Tibial artery (tissue), 4 donors: ENCODE measurements at regions not wholly inside any gene's neighbourhood (a gene's known extent, or its start where the extent isn't known, plus 50 kb on each side); places are given as distances from the start of the nearest gene placed in this dataset.

Experiments used
- DNase-seq, 2 donors: peaks; one replicate each; pipeline ENCODE4 v3.0.0-alpha.2; 2019
- H3K27ac ChIP-seq, 2 donors: fragments of 200-600 bp; sonication (generic) in 1 of 2; 1 replicate in 1 of 2; 2 replicates in 1 of 2; pipeline ENCODE4 v1.5.1; 2018 to 2019; ENCODE audit warnings: mild to moderate bottlenecking in 1 of 2
- H3K27me3 ChIP-seq, 2 donors: fragments of 200-600 bp; sonication (generic) in 1 of 2; one replicate each; pipeline versions ENCODE4 v1.5.1 to v1.6.0; 2016 to 2019
- H3K36me3 ChIP-seq, 3 donors: fragments of 200-600 bp; sonication (generic) in 2 of 3; one replicate each; pipeline ENCODE4 v1.5.1; 2016 to 2019; ENCODE audit warnings: mild to moderate bottlenecking in 2 of 3
- H3K4me1 ChIP-seq, 4 donors: fragments of 200-600 bp; sonication (generic) in 2 of 4; 1 replicate in 3 of 4; 2 replicates in 1 of 4; pipeline ENCODE4 v1.5.1; 2016 to 2019
- H3K4me3 ChIP-seq, 2 donors: fragments of 200-600 bp; sonication (generic) in 1 of 2; 1 replicate in 1 of 2; 2 replicates in 1 of 2; pipeline ENCODE4 v1.5.1; 2018 to 2019; ENCODE audit warnings: mild to moderate bottlenecking in 2 of 2
- H3K9me3 ChIP-seq, 3 donors: fragments of 200-600 bp; sonication (generic) in 1 of 3; one replicate each; pipeline ENCODE4 v1.5.1; 2016 to 2019
- CTCF ChIP-seq, 2 experiments: fragments of 200-600 bp in 1 of 2; fragments of 450-650 bp in 1 of 2; IDR thresholded peaks; one replicate each; pipeline ENCODE4 v1.5.1; 2017 to 2019; ENCODE audit warnings: antibody characterized with exemption in 2 of 2, mild to moderate bottlenecking in 1 of 2, moderate library complexity in 1 of 2
- intact Hi-C: fragments of 100-400 bp; cut with DNase I; formaldehyde crosslinking; loops from one replicate; pipeline ENCODE4 v1.15.0; 2023; ENCODE audit warnings: low total_unique reads

GRCh38 chr2:190765386-190766173 lies 115.0 kb upstream of the GLS start:
- Histone ChIP-seq H3K27me3 (no peaks in the 10 kb centered on the region), H3K36me3 (no peaks in the 10 kb centered on the region), H3K27ac (no peak overlapping the region), H3K4me3 (no peak overlapping the region), H3K9me3 (no peaks in the 10 kb centered on the region), H3K4me1 (no peaks in the 10 kb centered on the region)
- no peak for TF ChIP-seq CTCF (IDR thresholded peaks at IDR 0.05)
- intact Hi-C loops: no loop called here
- DNase-seq: no peak

- H3K9me3 ChIP-seq: no peaks in the 10 kb centered on the region
- H3K27ac ChIP-seq: no peak overlapping the region
- H3K36me3 ChIP-seq: no peaks in the 10 kb centered on the region
- no peak for TF ChIP-seq CTCF (IDR thresholded peaks at IDR 0.05)
- DNase-seq: no peak
- no peaks in the 10 kb centered on the region for H3K27me3 ChIP-seq
- H3K4me3 ChIP-seq: no peak overlapping the region
- no peaks in the 10 kb centered on the region for H3K4me1 ChIP-seq
- intact Hi-C loops: no loop called here
Measured at GRCh38 chr2:190766174-190766572, 114.4 kb upstream of the GLS start.

- H3K9me3 ChIP-seq: no peaks in the 10 kb centered on the region
- intact Hi-C loops: no loop called here
- H3K4me3 ChIP-seq: no peak overlapping the region
- no peaks in the 10 kb centered on the region for H3K27me3 ChIP-seq
- no peaks in the 10 kb centered on the region for H3K36me3 ChIP-seq
- H3K4me1 ChIP-seq: no peaks in the 10 kb centered on the region
- TF ChIP-seq CTCF (IDR thresholded peaks at IDR 0.05): no peak
- DNase-seq: no peak
- no peak overlapping the region for H3K27ac ChIP-seq
Measured at GRCh38 chr2:190766595-190766994, 114.0 kb upstream of the GLS start.

GRCh38 chr2:190767821-190768220 lies 112.8 kb upstream of the GLS start:
- Histone ChIP-seq H3K4me1 (no peaks in the 10 kb centered on the region), H3K36me3 (no peaks in the 10 kb centered on the region), H3K9me3 (no peaks in the 10 kb centered on the region), H3K4me3 (no peak overlapping the region), H3K27me3 (no peaks in the 10 kb centered on the region), H3K27ac (no peak overlapping the region)
- TF ChIP-seq CTCF (IDR thresholded peaks at IDR 0.05): no peak
- intact Hi-C loops: no loop called here
- DNase-seq: no peak

- H3K27ac ChIP-seq: no peak overlapping the region
- no peaks in the 10 kb centered on the region for H3K4me1 ChIP-seq
- intact Hi-C loops: no loop called here
- TF ChIP-seq CTCF (IDR thresholded peaks at IDR 0.05): no peak
- H3K36me3 ChIP-seq: no peaks in the 10 kb centered on the region
- H3K9me3 ChIP-seq: no peaks in the 10 kb centered on the region
- no peaks in the 10 kb centered on the region for H3K27me3 ChIP-seq
- no peak for DNase-seq
- H3K4me3 ChIP-seq: no peak overlapping the region
Measured at GRCh38 chr2:190769258-190769657, 111.4 kb upstream of the GLS start.
